HG02759 (cell line): ENCODE measurements at regions not wholly inside any gene's neighbourhood (a gene's known extent, or its start where the extent isn't known, plus 50 kb on each side); places are given as distances from the start of the nearest gene placed in this dataset.
"Not testable (repeated sequence)": the region's sequence is repeated elsewhere in the genome, so short reads cannot be mapped to it uniquely, and the experiment has no call there.

Experiments
- ATAC-seq: cut with Tn5 transposase; IDR thresholded peaks from one replicate; pipeline ENCODE4 v1.9.1; 2021; ENCODE audit warnings: mild to moderate bottlenecking, moderate library complexity; ENCODE audit not compliant: unreplicated experiment

DNA sequence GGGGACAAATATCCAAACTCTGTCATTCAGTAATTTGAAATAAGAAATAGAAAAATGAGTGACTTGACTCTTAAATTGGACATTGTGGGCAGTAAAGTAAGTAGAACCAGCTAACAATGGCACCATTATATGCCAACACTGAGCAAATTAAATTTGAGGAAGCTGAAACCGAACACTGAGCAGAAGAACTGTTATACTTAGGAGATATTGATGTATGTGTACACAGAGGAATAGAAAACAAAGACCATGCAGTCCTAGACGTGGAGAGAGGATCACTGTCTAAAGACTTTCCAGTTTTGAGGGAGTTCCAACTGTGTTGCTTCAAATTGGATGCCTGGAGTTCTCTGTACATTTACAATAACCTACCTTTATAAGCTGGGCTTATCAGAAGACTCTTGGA lies 427.0 kb upstream of the EYS start:
- no peak for ATAC-seq

GRCh38 chr6:66128656-66129055 lies 421.6 kb upstream of the EYS start:
- ATAC-seq, result no peak

DNA sequence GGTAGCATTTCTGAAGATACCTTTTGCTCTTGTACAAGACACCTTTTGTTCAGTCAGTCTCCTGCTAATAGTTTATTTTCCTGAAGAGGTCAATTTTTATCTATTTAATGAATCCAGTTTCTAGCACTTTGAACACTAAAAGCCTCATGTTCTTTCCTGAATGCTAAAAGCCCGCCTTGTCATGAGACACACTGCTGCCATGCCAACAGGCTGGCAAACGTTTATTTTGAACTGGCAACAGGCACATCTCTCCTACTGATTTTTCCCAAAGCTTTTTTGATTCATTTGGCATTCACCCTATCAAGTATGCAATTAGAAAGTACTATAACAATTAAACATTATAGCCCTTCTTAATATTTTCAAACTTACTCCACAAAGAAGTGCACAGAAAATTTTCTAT lies 421.2 kb upstream of the EYS start:
- ATAC-seq, result no peak

DNA sequence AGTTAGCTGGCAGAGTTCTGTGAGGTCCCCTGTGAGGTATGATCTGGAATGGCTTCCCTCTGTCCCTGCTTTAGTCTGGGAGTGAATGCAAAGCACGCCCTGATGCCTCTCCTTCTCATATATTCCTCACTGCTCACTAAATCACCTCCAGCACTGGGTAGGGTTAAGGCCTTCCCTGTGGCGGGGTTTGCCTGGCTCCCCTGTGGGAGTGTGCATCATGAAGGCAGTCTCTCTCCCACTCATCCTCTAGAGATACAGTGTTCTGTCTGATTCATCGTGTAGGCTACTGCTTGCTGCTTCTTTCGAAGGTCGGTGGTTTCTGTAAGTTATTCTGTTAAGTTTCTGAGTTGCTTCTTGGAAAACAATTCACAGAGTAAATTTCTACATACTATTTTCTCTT lies 420.0 kb upstream of the EYS start:
- no peak for ATAC-seq

DNA sequence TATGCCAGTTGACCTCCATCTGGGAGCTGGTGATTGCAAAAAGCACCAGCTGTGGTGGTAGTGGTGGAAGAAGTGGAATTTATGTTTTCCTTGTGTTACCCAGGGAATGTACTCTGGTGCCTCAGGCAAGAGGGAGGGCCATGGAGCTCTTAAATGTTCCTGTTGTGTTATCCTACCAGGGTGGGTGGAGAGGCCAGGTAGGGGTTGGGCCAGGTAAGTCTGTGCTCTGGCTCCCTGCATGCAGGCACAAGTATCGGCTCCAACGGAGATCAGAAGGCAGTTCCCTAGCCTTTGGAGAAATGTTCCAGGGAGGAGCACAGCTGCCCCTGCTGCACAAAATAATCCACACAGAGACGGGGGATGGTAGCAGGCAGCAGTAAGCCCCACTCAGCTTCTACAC lies 419.3 kb upstream of the EYS start:
- ATAC-seq, result no peak

GRCh38 chr6:66103954-66104353 lies 396.9 kb upstream of the EYS start:
- ATAC-seq, result no peak

- no peak for ATAC-seq
Measured at GRCh38 chr6:66103354-66103753, 396.3 kb upstream of the EYS start.

- ATAC-seq, result no peak
Measured at GRCh38 chr6:66096679-66097078, 389.7 kb upstream of the EYS start.

DNA sequence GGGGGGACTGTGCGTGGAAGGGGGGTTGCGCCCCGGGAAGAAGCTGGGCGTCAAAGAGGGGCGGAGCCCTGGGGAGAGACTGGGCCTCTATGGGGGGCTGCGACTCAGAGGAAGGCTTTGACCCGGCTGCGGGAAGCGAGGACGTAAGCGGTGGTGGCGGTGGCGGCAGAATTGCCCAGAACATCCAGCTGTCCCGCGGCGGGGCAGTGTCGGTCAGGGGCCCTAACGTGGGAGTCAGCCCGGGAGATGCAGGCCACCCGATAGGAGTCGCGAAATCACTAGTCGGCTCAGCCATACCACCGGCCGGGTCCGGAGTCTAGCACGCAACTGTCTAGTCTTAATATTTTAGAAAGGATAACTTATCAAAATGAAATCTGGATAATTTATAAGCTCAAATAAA lies 387.6 kb upstream of the EYS start:
- no peak for ATAC-seq

GRCh38 chr6:66092306-66092705 lies 385.3 kb upstream of the EYS start:
- not testable (repeated sequence) for ATAC-seq

- ATAC-seq, result no peak
Measured at GRCh38 chr6:66086532-66086931, 379.5 kb upstream of the EYS start.

- no peak for ATAC-seq
Measured at GRCh38 chr6:66082914-66083313, 375.9 kb upstream of the EYS start.

DNA sequence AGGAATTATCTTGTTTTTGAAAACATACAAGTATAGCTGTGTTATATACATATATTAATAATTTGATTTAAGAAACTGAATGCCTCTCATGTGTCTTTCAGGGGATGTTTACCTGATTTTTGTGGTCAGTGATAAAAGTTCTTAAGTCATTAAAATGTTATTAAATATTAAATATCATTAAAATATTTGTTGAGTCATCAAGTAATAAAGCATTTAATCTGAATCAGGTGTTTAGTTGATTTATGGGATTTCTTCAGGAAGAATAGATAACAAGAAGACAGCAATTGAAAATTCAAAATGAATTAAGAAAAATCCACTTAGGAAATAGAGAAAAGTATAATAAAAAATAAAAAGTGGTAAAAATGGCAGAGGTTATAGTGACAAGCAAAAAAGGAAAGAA lies 361.9 kb upstream of the EYS start:
- ATAC-seq, result no peak

DNA sequence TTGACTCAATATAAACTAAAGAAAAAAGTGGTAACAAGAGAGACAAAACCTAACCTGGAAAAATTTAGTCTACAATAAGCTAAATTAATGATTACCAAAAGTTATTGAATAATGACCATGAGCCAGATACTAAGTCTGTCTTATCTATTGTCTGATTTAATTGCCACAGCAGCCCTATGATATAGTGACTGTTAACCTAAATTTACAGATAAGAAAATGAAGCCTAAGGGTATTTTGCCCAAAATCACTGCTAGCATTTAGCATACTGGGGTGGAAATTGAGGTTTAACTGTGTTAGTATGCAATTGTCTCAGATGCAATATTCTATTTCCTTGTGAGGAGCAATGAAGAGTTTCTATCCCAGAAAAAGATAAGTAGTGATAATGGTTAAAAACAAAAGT lies 361.0 kb upstream of the EYS start:
- no peak for ATAC-seq

DNA sequence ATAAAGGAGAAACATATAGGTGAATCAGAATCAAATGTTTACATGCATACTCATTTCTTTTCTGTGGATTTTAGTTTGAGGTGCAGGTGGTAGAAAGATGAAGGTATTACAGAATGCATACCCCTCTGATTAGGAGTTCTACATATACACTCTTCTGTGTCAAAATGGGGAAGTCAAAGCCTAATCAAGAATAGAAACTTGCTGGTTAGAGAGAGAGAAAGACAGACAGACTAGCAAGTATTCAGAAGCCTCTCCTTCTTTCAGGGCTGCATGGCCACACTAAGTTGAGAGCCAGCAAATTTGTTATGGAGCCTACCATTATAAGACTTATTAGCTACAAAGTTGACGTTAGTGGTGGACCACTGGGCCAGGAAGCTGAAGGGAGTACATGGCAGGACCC lies 358.3 kb upstream of the EYS start:
- ATAC-seq, result no peak

- ATAC-seq, result no peak
Measured at GRCh38 chr6:66057034-66057433, 350.0 kb upstream of the EYS start.

GRCh38 chr6:66054967-66055366 lies 347.9 kb upstream of the EYS start:
- no peak for ATAC-seq

GRCh38 chr6:66051812-66052211 lies 344.8 kb upstream of the EYS start:
- no peak for ATAC-seq

GRCh38 chr6:66048684-66049474 lies 341.9 kb upstream of the EYS start:
- no peak for ATAC-seq

- ATAC-seq, result no peak
Measured at GRCh38 chr6:66032626-66033025, 325.6 kb upstream of the EYS start.

DNA sequence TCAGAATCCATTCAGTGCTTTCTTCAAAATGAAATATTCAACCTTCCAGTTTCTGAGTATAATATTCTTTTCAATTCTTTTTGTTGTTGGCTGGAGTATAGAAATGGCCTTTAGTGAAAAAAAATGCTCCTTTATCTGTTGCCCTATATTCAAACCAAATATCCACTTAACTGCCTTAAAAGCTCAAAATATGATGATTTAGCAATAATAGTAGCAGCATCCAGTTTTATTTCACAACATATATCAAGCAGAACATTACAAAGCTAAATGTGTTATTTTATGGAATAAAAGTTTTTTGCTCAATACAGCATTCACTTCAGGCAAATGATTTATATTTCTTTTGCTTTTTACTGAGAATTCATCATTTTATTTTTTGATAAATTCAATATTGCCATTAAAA lies 322.4 kb upstream of the EYS start:
- no peak for ATAC-seq

GRCh38 chr6:65999288-65999791 lies 292.3 kb upstream of the EYS start:
- ATAC-seq, result no peak

- ATAC-seq, result no peak
Measured at GRCh38 chr6:65998544-65998943, 291.5 kb upstream of the EYS start.
